Peyer's patch (tissue), 4 donors: ENCODE measurements at regions not wholly inside any gene's neighbourhood (a gene's known extent, or its start where the extent isn't known, plus 50 kb on each side); places are given as distances from the start of the nearest gene placed in this dataset.

Experiments used
- POLR2A ChIP-seq, 2 donors: fragments of 450-650 bp; IDR thresholded peaks; one replicate each; pipeline ENCODE4 v1.5.1; 2017; ENCODE audit warnings: antibody characterized with exemption in 2 of 2, mild to moderate bottlenecking in 2 of 2, moderate library complexity in 2 of 2
- TF ChIP-seq, protein P1 (sequence below), 6 experiments: fragments of 450-650 bp in 4 of 6; fragments of 200-600 bp in 2 of 6; sonication (generic) in 1 of 6; IDR thresholded peaks; one replicate each; pipeline ENCODE4 v1.5.1; 2017 to 2019; ENCODE audit warnings: antibody characterized with exemption in 6 of 6, mild to moderate bottlenecking in 3 of 6, moderate library complexity in 1 of 6

DNA sequence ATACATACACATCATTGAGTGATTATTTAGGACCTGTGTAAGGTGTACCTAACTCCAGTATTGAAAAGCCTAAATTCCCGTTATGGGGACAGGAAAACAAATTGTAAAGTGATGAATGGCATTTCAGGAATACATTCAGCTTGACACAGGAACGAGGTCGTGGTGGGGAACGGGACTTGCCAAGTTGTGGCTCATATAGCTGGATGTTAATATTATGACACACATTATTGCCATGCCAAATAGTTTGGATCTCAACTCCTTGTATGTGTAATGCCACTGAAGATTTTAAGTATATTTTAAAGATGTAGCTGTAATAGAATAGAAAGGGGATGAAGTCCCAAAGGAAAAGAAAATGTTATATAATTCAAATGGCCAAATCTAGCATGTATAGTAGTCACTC lies 227.2 kb upstream of the GOLIM4 start:
- TF ChIP-seq POLR2A (IDR thresholded peaks at IDR 0.05) = no peak
- TF ChIP-seq, protein P1, sequence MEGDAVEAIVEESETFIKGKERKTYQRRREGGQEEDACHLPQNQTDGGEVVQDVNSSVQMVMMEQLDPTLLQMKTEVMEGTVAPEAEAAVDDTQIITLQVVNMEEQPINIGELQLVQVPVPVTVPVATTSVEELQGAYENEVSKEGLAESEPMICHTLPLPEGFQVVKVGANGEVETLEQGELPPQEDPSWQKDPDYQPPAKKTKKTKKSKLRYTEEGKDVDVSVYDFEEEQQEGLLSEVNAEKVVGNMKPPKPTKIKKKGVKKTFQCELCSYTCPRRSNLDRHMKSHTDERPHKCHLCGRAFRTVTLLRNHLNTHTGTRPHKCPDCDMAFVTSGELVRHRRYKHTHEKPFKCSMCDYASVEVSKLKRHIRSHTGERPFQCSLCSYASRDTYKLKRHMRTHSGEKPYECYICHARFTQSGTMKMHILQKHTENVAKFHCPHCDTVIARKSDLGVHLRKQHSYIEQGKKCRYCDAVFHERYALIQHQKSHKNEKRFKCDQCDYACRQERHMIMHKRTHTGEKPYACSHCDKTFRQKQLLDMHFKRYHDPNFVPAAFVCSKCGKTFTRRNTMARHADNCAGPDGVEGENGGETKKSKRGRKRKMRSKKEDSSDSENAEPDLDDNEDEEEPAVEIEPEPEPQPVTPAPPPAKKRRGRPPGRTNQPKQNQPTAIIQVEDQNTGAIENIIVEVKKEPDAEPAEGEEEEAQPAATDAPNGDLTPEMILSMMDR (IDR thresholded peaks at IDR 0.05) = no peak
